Stimulated activated naive CD8-positive, alpha-beta T cell treated with anti-CD3 and anti-CD28 coated beads, Interleukin-15, Interleukin-2, amounts not matched to agents 100 U/mL and 50 U/mL, for 24 hours (primary cell): ENCODE measurements at regions not wholly inside any gene's neighbourhood (a gene's known extent, or its start where the extent isn't known, plus 50 kb on each side); places are given as distances from the start of the nearest gene placed in this dataset.

ENCODE experiments used
- ATAC-seq: fragments of 150-1000 bp; cut with Tn5 transposase; one replicate; pipeline ENCODE4 v1.10.0; 2021
- DNase-seq: peaks from one replicate; pipeline ENCODE4 v3.0.0; 2021

DNA sequence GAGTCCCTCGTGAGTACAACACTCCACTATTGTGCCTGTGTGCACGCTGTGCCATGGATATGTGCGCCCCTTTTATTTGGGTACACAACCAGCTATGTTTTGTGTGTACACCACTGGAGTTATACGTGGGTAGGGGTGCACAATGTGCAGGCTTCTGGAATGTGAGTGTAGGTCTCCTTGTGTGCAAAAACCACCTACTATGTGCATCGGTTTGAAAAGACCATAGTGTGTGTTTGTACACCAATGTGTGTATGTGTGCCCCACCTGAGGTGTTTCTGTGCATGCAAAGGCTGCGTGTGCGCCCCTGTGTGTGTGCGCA is 86.4 kb upstream of the ALDH1L1 start:
- ATAC-seq: no peak
- DNase-seq: no peak

DNA sequence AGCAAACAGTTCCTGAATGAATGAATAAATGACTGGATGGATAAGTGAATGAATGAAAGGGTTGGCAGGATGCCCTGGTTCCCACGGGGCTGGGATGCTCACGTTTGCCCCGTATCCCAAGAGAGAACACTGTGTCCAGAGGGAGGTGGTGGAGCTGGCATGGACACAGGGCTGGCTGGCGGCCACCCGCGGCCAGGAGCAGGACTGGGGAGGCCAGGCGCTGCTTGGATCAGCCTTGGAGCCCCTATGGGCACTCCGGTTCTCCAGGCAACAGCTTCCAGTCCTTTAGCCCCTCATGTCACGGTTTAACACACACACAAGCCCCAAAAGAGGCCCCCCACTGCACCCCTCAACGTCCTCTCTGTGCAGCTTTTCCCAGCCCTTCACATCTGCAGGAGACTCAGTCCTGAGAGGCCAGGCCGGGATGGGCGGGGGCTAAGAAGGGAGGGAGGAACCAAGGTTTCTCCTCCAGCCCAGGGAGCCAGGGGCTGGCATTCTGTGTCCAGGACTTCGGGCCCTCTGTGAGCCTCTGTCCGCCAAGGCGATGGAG is 86.0 kb upstream of the ALDH1L1 start:
- no peak for DNase-seq
- no peak for ATAC-seq

DNA sequence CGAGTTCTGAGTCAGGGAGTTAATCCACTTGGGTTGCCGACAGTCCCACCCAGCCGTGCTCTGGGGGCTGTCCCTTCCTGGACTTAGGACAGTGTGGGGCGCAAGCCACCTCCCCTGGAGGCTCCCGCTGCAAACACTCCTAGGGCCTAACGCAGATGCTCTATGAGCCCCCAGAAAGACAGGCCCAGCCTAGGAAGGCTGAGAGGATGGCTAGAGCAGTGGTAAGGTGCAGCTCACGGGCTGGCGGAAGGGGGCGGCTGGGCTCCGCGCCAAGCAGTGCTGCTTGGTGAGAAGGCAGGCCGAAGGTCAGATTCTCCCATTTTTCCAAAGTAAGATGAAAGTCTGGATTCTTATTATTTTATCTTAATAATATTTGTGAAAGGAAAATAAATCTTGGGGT is 84.6 kb upstream of the ALDH1L1 start:
- ATAC-seq (no peak), DNase-seq (no peak)

DNA sequence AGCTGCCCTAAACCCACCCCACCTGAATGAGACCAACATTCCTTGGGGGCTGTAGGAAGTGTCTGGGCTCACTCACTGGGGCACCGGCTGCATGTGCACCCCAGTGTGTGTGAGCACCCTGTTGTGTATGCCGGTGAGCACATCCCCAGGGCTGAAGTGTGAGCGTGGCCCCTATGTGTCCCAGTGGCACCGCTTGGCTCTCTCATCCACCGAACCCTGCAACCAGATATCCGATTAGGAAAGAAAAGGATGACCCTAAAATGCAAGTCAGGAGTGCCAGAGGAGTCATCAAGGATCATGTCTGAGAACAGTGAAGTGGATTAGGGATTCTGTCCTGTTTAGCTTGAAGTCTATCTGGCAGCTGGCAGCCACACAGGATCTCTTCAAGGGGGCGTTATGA is 84.0 kb upstream of the ALDH1L1 start:
- no peak for DNase-seq
- ATAC-seq: no peak

DNA sequence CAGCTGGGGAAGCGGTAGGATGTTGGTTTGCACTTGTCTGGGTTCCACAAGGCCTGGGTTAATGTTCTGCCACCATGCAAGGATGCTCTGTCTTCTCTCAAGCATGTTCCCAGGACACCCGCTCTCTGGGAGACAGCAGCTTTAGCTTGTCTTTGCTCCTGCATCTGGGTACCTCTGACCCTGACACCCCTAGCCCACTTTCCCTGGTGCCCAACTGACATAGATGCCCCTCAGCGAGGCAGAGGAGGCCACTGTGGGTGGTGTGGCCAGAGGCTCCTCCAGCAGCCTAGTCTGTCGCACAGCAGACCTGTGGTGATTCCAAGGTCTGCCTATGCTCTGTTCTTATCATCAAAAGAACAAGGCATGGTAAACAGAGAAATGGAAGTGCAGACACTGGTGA is 83.6 kb upstream of the ALDH1L1 start:
- DNase-seq: no peak
- no peak for ATAC-seq

DNA sequence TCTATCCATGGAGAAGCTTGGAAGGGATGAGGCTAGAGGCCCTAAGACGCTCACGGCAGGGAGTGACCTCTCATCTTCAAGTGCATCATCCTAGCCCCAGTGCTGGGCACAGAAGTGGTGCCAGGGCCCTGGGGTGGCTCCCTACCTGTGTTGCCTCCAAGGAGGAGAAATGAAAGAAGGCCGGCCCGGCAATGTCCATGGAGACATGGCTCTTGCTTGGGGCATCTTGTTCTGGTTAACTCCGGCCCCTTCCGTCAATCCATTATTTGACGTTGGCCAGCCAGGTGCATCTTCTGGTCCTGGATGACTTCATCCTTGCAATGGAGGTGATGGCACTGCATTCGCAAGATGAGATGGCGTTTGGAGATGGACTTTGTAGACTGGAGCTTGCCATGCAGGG is 83.2 kb upstream of the ALDH1L1 start:
- no peak for DNase-seq
- no peak for ATAC-seq

DNA sequence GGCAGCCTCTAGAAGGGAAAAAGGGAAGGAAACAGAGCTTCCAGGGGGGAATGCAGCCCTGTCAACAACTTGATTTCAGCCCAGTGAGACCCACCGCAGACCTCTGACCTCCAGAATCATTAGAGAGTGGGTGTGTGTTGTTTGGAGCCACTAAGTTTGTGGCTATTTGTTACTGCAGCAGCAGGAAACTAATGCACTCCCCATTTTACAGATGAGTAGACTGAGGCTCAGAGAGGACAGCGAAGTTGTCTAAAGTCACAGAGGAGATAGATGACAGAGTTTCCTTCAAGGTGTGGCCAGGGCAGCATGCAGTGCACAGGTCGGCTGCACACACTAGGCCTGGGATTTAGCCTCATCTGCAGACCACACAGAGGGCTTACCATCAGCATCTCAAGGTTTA is 81.8 kb upstream of the ALDH1L1 start:
- ATAC-seq: no peak
- no peak for DNase-seq

DNA sequence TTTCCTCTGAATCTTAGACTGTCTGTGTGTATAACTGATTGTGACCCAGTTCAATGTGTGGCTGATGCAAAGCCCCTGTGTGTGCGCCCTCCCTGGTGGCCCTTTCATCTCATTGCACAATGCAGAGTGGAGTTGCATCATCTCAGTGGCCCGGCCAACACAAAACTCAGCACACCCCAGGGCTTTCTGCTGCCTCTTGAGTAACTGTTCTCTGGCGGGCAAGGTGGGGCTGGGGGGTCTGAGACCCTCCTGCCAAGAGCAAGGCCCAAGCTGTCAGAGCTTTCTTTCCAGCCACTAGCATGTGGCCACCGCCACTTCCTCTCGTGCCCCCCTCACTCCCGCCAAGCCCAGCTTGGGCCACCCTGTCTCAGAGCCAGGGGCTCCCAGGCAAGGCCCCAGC is 80.7 kb upstream of the ALDH1L1 start:
- DNase-seq (no peak), ATAC-seq (no peak)

DNA sequence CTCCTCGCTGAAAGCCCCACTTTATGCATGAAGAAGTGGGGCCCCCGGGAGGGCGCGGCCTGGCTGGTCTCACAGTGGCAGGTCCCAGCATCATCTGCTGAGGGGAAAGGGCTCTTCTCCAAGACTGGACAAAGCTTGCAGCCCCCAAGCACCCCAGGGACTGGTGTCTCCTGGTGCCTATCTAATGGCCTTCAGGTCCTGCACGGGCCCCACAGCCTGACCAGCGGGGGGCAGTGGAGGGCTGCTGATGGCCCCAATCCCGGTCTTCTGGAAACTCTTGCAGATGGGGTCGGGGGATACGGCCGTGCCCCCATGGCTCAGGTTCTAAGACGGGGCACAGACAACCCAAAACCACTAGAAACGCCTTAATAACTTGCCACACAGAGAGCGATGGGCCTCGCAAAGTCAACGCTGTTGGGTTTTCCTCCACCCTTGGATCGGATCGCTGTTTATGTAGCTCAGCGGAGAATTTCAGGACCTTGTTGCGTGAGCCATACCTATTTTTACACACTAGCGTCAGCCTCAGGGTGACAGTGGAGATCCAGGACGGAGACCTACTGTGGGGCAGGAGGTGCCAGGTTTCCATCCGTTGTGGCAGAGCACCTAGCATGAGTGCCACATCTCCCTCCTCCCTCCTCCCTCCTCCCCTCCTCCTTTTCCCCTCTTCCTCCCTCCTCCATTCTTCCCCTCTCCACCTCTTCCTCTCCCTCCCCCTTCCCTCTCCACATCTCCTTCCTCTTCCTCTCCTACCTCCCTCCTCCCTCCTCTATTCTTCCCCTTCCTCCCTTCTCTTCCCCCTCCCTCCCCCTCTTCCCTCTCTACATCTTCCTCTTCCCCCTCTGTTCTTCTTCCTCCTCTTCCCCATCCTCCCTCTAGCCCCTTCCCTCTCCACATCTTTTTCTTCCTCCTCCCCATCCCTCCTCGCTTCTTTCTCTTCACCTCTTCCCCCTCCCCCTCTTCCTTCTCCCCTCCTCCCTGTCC is 79.3 kb upstream of the ALDH1L1 start:
- ATAC-seq (no peak), DNase-seq (peak; percentile 29)

DNA sequence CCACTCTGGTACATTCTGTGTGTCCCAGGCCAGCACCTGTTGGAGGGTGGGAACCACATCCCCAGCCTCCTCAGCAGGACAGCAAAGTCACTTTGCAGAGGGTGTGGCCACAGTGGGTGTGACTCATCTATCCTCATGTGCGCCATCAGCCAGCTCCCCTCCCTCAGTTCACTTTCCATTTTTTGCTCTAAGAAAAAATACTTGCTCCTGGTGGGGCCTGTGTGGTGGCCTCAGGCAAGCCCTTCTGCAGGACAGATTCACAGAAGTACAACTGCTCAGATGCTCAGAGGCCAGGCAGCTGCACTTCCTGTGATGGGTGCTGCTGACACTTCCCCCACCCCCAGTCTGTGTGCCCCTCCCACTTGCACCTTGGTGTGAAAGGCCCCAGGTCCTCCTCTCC is 78.3 kb upstream of the ALDH1L1 start:
- no peak for ATAC-seq
- no peak for DNase-seq

DNA sequence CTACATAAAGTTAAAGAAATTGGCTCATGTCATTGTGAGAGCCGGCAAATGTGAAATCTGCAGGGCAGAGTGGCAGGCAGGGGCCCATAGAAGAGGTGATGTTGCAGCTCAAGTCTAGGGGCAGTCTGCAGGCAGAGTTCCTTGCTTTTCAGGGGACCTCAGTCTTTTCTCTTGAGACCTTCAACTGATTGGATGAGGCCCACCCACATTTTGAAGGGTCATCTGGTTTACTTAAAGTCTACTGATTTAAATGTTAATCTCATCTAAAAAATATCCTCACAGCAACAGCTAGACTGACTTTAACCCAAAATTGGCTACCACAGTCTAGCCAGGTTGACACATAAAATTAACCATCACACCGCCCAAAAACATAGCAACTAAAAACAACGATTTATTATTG is 77.6 kb upstream of the ALDH1L1 start:
- DNase-seq (no peak), ATAC-seq (no peak)

DNA sequence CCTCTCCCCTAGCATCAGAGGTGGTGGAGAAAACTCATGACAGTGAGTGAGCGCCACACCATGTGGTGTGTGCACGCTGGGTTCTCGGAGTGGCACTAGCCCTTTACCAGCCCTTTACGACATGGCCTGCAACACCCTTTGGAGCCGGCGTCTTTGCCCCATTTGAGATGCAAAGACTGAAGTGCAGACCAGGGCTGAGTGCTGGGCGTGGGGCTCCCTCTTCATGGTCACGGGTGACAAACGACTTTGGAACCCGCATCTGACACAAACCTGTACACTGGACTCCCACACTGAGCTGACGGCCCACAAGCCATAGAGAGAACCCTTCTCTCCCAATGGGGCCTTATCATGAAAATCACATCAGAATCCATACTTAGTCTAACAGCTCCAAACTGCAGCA is 76.8 kb upstream of the ALDH1L1 start:
- DNase-seq (no peak), ATAC-seq (no peak)

DNA sequence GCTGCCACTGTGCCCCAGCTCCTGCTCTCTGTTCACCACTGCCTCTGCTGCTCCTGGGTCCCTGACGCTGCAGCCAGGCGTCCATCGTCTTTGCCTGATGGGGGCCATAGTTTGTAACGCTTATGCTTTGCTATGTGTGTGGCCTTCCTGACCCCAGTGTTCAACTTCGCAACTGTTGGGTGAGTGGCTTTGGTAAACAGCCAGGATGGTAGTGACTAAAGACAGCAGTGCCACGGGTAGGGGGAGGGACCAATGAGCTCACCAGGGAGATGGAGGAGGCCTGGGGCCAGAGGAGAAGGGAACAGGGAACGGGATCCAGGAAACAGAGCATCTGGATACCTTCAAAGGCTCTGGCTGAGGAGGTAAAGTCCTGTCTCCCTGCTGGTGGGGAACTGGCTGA is 75.9 kb upstream of the ALDH1L1 start:
- no peak for DNase-seq
- ATAC-seq: no peak

DNA sequence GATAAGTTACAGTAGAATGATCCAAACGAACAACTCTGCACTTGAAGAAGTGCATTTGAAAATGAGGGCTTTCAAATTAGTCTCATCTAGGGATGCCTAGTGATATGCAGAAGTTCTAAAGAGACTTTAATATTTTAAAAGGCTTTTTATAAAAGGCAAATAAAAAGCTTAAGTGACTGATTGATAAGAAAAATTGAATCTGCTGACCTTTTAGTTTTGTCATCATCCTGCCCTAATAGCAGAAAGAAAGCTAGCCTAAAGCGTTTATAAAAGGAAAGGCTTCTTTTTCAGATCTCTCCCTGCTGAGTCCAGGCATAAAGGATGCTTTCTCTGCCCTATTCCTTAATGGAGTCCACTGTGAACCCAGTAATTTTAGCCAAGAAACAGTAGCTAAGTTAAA is 72.7 kb upstream of the ALDH1L1 start:
- ATAC-seq (no peak), DNase-seq (no peak)

DNA sequence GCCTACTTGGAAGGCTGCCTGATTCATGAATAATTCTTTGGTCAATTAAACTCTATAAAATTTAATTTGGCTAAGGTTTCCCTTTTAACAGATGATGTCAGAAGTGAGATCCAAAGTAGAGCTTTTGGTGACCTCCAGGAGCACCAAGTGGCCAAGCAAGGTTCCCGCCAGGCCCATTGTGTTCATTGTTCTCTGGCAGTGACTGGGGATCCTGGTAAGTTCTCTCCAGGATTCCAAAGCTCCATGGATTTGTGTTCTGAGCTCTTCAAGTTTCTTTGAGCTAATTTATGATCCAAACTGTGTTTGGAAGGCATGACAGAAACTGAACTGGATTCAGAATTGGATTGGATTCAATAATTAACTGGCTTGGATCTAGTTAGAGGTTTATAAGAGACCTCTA is 72.0 kb upstream of the ALDH1L1 start:
- no peak for DNase-seq

DNA sequence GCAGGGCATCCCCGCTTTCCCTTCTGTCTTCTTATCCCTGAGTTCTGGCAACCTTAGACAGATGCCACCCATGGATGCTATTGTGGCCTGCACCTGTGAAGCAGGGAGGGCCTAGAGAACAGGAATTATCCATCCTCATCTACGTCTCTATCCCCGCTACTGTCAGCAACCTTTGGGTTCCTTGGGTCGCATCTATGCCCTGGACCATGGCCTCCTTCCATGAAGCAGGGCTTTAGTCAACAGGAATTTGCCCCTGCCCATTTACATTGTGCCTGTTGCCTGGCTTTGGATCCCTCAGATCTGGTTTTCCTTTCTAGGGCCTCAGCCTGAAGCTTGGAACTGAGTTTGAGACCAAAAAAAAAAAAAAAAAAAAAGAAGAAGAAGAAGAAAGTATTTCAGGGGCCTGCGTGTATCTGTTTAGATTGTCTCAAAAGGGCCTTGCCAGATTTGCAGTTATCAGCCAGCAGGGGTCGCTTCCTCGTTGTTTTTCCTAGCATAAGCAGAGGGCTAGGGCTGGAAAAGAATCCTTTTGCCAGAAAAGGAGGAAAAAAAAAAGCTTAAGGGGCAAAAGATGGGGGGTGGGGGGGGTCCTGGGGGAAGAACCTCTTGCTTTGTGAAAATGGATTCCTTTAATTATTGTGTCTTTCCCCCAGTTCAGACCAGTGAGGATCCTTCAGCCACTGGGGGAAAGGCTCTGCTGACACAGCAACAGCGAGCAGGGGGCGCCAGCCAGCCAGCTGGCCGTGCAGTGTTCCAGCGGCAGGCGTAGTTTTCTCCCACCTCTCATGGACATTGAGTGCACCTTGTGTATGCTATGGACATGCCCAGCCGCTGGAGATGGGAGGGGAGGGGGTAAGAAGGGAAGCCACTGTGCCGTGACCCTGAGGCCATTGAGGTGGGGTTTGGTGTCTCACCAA is 65.7 kb upstream of the ALDH1L1 start:
- DNase-seq (peak; percentile 33), ATAC-seq (no peak)

More for the DNA sequence above, 72.0 kb upstream of the ALDH1L1 start:
- no peak for ATAC-seq
